ENCODE measurements at regions not wholly inside any gene's neighbourhood (a gene's known extent, or its start where the extent isn't known, plus 50 kb on each side); places are given as distances from the start of the nearest gene placed in this dataset.

- H3K4me2 ChIP-seq (ENCODE audit: insufficient read depth, insufficient read length, low read length): no peak overlapping the region
- no peak overlapping the region for H3K18ac ChIP-seq (ENCODE audit: insufficient read length, low read depth, low read length)
- H3K79me1 ChIP-seq (ENCODE audit: insufficient read depth, low read depth, low read length, poor library complexity, severe bottlenecking): no peaks in the 10 kb centered on the region
- no peak overlapping the region for H2BK12ac ChIP-seq (ENCODE audit: insufficient read length, low read depth, low read length)
- H2AK5ac ChIP-seq (ENCODE audit: insufficient read length, low read length): no peak overlapping the region
- H3K9me3 Mint-ChIP-seq: peaks cover 17 to 18% of the 10 kb centered on the region in 2 experiments
- no peak overlapping the region for H2BK5ac ChIP-seq (ENCODE audit: insufficient read length, low read length)
- no peaks in the 10 kb centered on the region for H3K27me3 Mint-ChIP-seq (ENCODE audit: low read depth)
- H3K56ac ChIP-seq (ENCODE audit: insufficient read length, low read depth, low read length): no peak overlapping the region
- no peak for DNase-seq
- no peak overlapping the region for H2BK15ac ChIP-seq (ENCODE audit: low read depth, low read length)
- H3K23ac ChIP-seq (ENCODE audit: insufficient read length, low read depth, low read length): no peak overlapping the region
- no peak overlapping the region for H2BK20ac ChIP-seq (ENCODE audit: low read depth, low read length, poor library complexity, severe bottlenecking)
- no peak overlapping the region for H3K27ac ChIP-seq (ENCODE audit: insufficient read length, low read depth, low read length)
- no peak overlapping the region for H3K27ac Mint-ChIP-seq
- H2AFZ ChIP-seq (ENCODE audit: low read length): no peak overlapping the region
- H3T11ph ChIP-seq (ENCODE audit: low read length): no peak overlapping the region
- H3K79me2 ChIP-seq (ENCODE audit: insufficient read depth, low read length): no peaks in the 10 kb centered on the region
- no peaks in the 10 kb centered on the region for H3K4me1 ChIP-seq (ENCODE audit: insufficient read depth, low read length)
- no peak overlapping the region for H2BK120ac ChIP-seq (ENCODE audit: low read depth, low read length, poor library complexity, severe bottlenecking)
- no peaks in the 10 kb centered on the region for H3K23me2 ChIP-seq (ENCODE audit: insufficient read length, low read depth, low read length, poor library complexity, severe bottlenecking)
- H4K5ac ChIP-seq (ENCODE audit: insufficient read length, low read depth, low read length): no peak overlapping the region
- no peak for TF ChIP-seq CTCF (conservative IDR thresholded peaks at IDR 0.05)
- no peak overlapping the region for H3K4ac ChIP-seq (ENCODE audit: low read depth, low read length)
- no peak overlapping the region for H3K14ac ChIP-seq (ENCODE audit: insufficient read depth, low read length)
- peaks cover 11 to 20% (median 17%) of the 10 kb centered on the region in 3 experiments for H3K36me3 Mint-ChIP-seq (ENCODE audit: insufficient read depth in 1 of 3, low read depth in 3 of 3)
- no CpG with 5 or more reads among the region's 4 CpGs for WGBS (ENCODE audit: extremely low coverage, insufficient read length, low lambda C conversion rate)
- H4K8ac ChIP-seq (replicated peaks; ENCODE audit: insufficient read length, low read depth, low read length): no peak overlapping the region
- H3K9ac ChIP-seq (ENCODE audit: extremely low read depth, insufficient read length, low read length): no peak overlapping the region
- no peaks in the 10 kb centered on the region for H3K9me3 ChIP-seq (ENCODE audit: control insufficient read depth, low read depth, low read length)
- no peak overlapping the region for H3K4me3 Mint-ChIP-seq
- H3K27me3 ChIP-seq (ENCODE audit: insufficient read depth, low read length): no peaks in the 10 kb centered on the region
- H4K20me1 ChIP-seq (ENCODE audit: control insufficient read depth, insufficient read depth, insufficient read length): no peaks in the 10 kb centered on the region
- H3K4me1 Mint-ChIP-seq: peaks cover 5% of the 10 kb centered on the region in 2 experiments
- no peak overlapping the region for H4K91ac ChIP-seq (ENCODE audit: insufficient read length, low read depth, low read length)
Observed at GRCh38 chr13:61700181-61700580, 284.5 kb upstream of the PCDH20 start.
